ENCODE measurements at regions not wholly inside any gene's neighbourhood (a gene's known extent, or its start where the extent isn't known, plus 50 kb on each side); places are given as distances from the start of the nearest gene placed in this dataset.

GRCh38 chr14:42792166-42792565 is 1185.5 kb downstream of the LRFN5 start:
- DNase-seq = no peak
- H3K4me1 ChIP-seq (ENCODE audit: insufficient read depth, low read length) = no peaks in the 10 kb centered on the region
- H3K79me2 ChIP-seq (ENCODE audit: insufficient read depth, low read length) = no peaks in the 10 kb centered on the region
- no peaks in the 10 kb centered on the region for H3K27me3 ChIP-seq (ENCODE audit: insufficient read depth, low read length, poor library complexity)
- no peak for ATAC-seq (ENCODE audit: insufficient read depth, low read depth)
- H3K27ac ChIP-seq (ENCODE audit: low read length) = no peak overlapping the region
- no peaks in the 10 kb centered on the region for H3K36me3 ChIP-seq (ENCODE audit: insufficient read depth, low read length)
- H3K4me2 ChIP-seq (ENCODE audit: insufficient read depth, low read length) = no peak overlapping the region
- H3K4me3 ChIP-seq (ENCODE audit: low read depth in 1 of 2, low read length in 2 of 2) = no peak overlapping the region
- TF ChIP-seq EZH2 (IDR thresholded peaks at IDR 0.05; ENCODE audit: borderline replicate concordance, low read depth, low read length, severe bottlenecking) = no peak
- TF ChIP-seq, protein P1, sequence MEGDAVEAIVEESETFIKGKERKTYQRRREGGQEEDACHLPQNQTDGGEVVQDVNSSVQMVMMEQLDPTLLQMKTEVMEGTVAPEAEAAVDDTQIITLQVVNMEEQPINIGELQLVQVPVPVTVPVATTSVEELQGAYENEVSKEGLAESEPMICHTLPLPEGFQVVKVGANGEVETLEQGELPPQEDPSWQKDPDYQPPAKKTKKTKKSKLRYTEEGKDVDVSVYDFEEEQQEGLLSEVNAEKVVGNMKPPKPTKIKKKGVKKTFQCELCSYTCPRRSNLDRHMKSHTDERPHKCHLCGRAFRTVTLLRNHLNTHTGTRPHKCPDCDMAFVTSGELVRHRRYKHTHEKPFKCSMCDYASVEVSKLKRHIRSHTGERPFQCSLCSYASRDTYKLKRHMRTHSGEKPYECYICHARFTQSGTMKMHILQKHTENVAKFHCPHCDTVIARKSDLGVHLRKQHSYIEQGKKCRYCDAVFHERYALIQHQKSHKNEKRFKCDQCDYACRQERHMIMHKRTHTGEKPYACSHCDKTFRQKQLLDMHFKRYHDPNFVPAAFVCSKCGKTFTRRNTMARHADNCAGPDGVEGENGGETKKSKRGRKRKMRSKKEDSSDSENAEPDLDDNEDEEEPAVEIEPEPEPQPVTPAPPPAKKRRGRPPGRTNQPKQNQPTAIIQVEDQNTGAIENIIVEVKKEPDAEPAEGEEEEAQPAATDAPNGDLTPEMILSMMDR (IDR thresholded peaks at IDR 0.05; ENCODE audit: borderline replicate concordance, extremely low read depth, low read length, poor library complexity, severe bottlenecking) = no peak
- H3K9me3 ChIP-seq (ENCODE audit: insufficient read depth, low read length, severe bottlenecking) = no peaks in the 10 kb centered on the region
- H3K9ac ChIP-seq (ENCODE audit: low read depth, low read length) = no peak overlapping the region
- H2AFZ ChIP-seq (ENCODE audit: low read depth, low read length) = no peak overlapping the region
- no peaks in the 10 kb centered on the region for H4K20me1 ChIP-seq (ENCODE audit: insufficient read depth, low read length)

GRCh38 chr14:42782754-42783153 is 1176.1 kb downstream of the LRFN5 start:
- H3K4me1 ChIP-seq (ENCODE audit: insufficient read depth, low read length) = no peaks in the 10 kb centered on the region
- no peaks in the 10 kb centered on the region for H3K36me3 ChIP-seq (ENCODE audit: insufficient read depth, low read length)
- no peaks in the 10 kb centered on the region for H3K79me2 ChIP-seq (ENCODE audit: insufficient read depth, low read length)
- no peak overlapping the region for H2AFZ ChIP-seq (ENCODE audit: low read depth, low read length)
- ATAC-seq (ENCODE audit: insufficient read depth, low read depth) (no peak), DNase-seq (no peak)
- H3K9ac ChIP-seq (ENCODE audit: low read depth, low read length) = no peak overlapping the region
- no peak overlapping the region for H3K4me2 ChIP-seq (ENCODE audit: insufficient read depth, low read length)
- H3K4me3 ChIP-seq (ENCODE audit: low read depth in 1 of 2, low read length in 2 of 2) = no peak overlapping the region
- TF ChIP-seq, protein P1 (IDR thresholded peaks at IDR 0.05; ENCODE audit: borderline replicate concordance, extremely low read depth, low read length, poor library complexity, severe bottlenecking) = no peak
- no peak for TF ChIP-seq EZH2 (IDR thresholded peaks at IDR 0.05; ENCODE audit: borderline replicate concordance, low read depth, low read length, severe bottlenecking)
- H3K9me3 ChIP-seq (ENCODE audit: insufficient read depth, low read length, severe bottlenecking) = no peaks in the 10 kb centered on the region
- H3K27me3 ChIP-seq (ENCODE audit: insufficient read depth, low read length, poor library complexity) = no peaks in the 10 kb centered on the region
- H3K27ac ChIP-seq (ENCODE audit: low read length) = no peak overlapping the region
- H4K20me1 ChIP-seq (ENCODE audit: insufficient read depth, low read length) = no peaks in the 10 kb centered on the region

- Histone ChIP-seq H3K4me3 (ENCODE audit: low read depth in 1 of 2, low read length in 2 of 2) (no peak overlapping the region), H3K79me2 (ENCODE audit: insufficient read depth, low read length) (no peaks in the 10 kb centered on the region), H3K4me2 (ENCODE audit: insufficient read depth, low read length) (no peak overlapping the region), H3K9ac (ENCODE audit: low read depth, low read length) (no peak overlapping the region), H3K27me3 (ENCODE audit: insufficient read depth, low read length, poor library complexity) (no peaks in the 10 kb centered on the region), H3K4me1 (ENCODE audit: insufficient read depth, low read length) (no peaks in the 10 kb centered on the region), H3K36me3 (ENCODE audit: insufficient read depth, low read length) (no peaks in the 10 kb centered on the region), H2AFZ (ENCODE audit: low read depth, low read length) (no peak overlapping the region), H4K20me1 (ENCODE audit: insufficient read depth, low read length) (no peaks in the 10 kb centered on the region), H3K27ac (ENCODE audit: low read length) (no peak overlapping the region), H3K9me3 (ENCODE audit: insufficient read depth, low read length, severe bottlenecking) (no peaks in the 10 kb centered on the region)
- ATAC-seq (ENCODE audit: insufficient read depth, low read depth) (no peak), DNase-seq (no peak)
- TF ChIP-seq, protein P1 (IDR thresholded peaks at IDR 0.05; ENCODE audit: borderline replicate concordance, extremely low read depth, low read length, poor library complexity, severe bottlenecking) = no peak
- no peak for TF ChIP-seq EZH2 (IDR thresholded peaks at IDR 0.05; ENCODE audit: borderline replicate concordance, low read depth, low read length, severe bottlenecking)
These were observed 1172.3 kb downstream of the LRFN5 start for GRCh38 chr14:42778984-42779383.

- H4K20me1 ChIP-seq (ENCODE audit: insufficient read depth, low read length) = no peaks in the 10 kb centered on the region
- no peak overlapping the region for H3K4me2 ChIP-seq (ENCODE audit: insufficient read depth, low read length)
- H3K27me3 ChIP-seq (ENCODE audit: insufficient read depth, low read length, poor library complexity) = no peaks in the 10 kb centered on the region
- DNase-seq (no peak), ATAC-seq (ENCODE audit: insufficient read depth, low read depth) (no peak)
- H3K9me3 ChIP-seq (ENCODE audit: insufficient read depth, low read length, severe bottlenecking) = no peaks in the 10 kb centered on the region
- no peak overlapping the region for H2AFZ ChIP-seq (ENCODE audit: low read depth, low read length)
- H3K4me1 ChIP-seq (ENCODE audit: insufficient read depth, low read length) = no peaks in the 10 kb centered on the region
- TF ChIP-seq, protein P1 (IDR thresholded peaks at IDR 0.05; ENCODE audit: borderline replicate concordance, extremely low read depth, low read length, poor library complexity, severe bottlenecking) = no peak
- TF ChIP-seq EZH2 (IDR thresholded peaks at IDR 0.05; ENCODE audit: borderline replicate concordance, low read depth, low read length, severe bottlenecking) = no peak
- H3K36me3 ChIP-seq (ENCODE audit: insufficient read depth, low read length) = no peaks in the 10 kb centered on the region
- no peak overlapping the region for H3K9ac ChIP-seq (ENCODE audit: low read depth, low read length)
- no peaks in the 10 kb centered on the region for H3K79me2 ChIP-seq (ENCODE audit: insufficient read depth, low read length)
- H3K4me3 ChIP-seq (ENCODE audit: low read depth in 1 of 2, low read length in 2 of 2) = no peak overlapping the region
- no peak overlapping the region for H3K27ac ChIP-seq (ENCODE audit: low read length)
These were observed 1144.1 kb downstream of the LRFN5 start for GRCh38 chr14:42750771-42751170.

All from DND-41 (cell line).